Activated CD8-positive, alpha-beta memory T cell treated with anti-CD3 and anti-CD28 coated beads for 36 hours (primary cell): ENCODE measurements at regions not wholly inside any gene's neighbourhood (a gene's known extent, or its start where the extent isn't known, plus 50 kb on each side); places are given as distances from the start of the nearest gene placed in this dataset.

Experiments
- CTCF ChIA-PET: fragments of 350-600 bp; sonication (Branson Sonifier 250); formaldehyde crosslinking; loops from one replicate; lab custom pipeline; 2021; ENCODE audit warnings: antibody characterized with exemption; lab: Charles Lee
- POLR2A ChIA-PET: fragments of 350-600 bp; sonication (Branson Sonifier 250); formaldehyde crosslinking; loops from one replicate; lab custom pipeline; 2021; ENCODE audit warnings: antibody characterized with exemption; lab: Charles Lee

DNA sequence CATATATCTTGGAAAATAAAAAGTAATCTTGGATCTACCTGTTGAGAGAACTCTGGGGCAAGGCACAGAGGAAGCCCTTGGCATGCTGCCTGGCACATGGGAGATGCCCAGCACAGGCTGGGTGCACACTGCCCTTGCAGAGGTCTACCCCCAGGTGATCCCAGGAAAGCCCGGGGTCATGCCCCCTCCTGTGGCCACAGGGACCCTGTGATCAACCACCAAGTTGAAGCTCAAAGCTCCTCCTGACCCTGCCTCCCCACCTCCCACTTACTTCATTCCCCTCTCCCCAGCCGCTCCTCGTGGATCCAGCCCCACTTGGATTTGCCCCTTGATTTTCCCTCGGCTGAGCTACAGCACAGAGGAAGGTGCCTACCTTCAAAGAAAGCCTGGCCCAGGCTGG is 62.7 kb upstream of the LARS2 start:
- ChIA-PET POLR2A (no interaction called here), CTCF (no interaction called here)

- ChIA-PET POLR2A (no interaction called here), CTCF (no interaction called here)
Measured at GRCh38 chr3:45329761-45330305, 58.5 kb upstream of the LARS2 start.

DNA sequence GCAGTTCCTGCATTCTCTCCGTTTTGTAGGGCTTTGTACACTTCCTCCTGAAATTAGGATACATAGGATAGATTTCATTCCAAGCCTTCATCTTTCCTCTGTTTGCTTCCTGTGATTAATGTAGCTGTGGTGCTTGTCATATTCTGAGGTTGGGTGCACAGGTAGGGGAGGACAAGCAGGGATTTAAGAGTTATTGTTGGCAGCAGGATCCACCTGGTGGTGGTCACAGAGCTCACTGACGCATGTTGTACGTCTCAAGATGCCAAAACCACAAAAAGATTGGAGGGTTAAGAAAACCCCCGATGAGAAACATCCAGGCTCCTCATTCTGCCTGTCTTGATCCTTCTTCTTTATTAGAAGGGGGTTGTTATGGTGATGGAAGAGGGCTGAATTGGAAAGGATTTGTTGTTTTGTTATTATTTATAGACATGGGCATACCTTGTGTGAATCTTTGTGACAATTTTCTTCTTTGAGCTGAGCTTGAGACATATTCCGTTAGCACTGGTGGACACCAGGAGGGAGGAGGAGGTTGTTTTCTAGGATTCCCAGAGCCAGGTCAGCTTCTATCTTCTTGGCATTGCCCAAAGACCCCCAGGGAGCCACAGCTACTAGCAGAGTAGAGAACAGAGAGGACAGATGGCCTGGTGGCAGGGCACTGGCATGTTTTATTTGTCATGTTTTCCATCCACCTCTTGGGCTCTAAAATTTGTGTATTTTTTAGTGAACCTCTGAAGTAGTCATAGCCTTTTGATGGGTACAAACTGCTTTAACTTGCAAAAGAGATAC is 57.7 kb upstream of the LARS2 start:
- CTCF ChIA-PET: no interaction called here
- POLR2A ChIA-PET: no interaction called here

DNA sequence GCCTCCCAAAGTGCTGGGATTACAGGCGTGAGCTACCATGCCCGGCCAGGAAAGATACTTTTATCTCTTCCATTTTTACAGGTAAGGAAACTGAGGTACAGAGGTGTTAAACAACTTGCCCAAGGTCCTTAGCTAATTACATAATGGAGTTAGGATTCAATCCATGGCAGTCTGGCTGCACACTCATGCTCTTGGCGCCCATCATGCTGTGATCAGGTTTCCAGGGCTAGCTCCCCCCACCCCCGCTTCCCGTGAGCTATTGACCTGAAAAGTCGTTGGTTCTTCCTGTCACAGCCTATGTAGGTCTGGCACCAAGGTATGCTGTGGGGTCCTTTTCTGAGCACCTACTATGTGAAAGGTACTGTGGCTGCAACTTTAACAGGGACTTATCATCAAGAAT is 55.9 kb upstream of the LARS2 start:
- CTCF ChIA-PET: no interaction called here

GRCh38 chr3:45332901-45333407 is 55.4 kb upstream of the LARS2 start:
- POLR2A ChIA-PET: no interaction called here

More for the DNA sequence above, 55.9 kb upstream of the LARS2 start:
- POLR2A ChIA-PET: no interaction called here

DNA sequence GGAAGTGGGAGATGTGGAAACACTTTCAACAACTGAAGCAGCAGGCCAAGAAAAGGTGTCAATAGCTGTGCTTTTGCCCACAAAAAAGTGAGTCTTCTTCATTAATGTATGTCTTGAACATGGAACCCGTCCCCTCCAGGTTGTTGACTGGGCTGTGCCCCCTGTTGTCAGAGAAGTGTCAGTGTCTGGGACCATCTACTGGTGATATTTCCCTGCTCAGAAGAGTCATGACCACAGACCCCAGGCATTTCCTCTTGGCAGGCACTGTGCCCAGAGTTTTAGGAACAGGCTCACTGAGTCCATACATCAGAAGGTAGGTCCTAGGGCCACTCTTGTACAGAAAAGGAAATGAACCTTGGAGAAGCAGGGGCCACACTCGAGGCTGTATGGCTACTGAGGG is 54.8 kb upstream of the LARS2 start:
- ChIA-PET POLR2A (no interaction called here), CTCF (no interaction called here)

More at GRCh38 chr3:45332901-45333407, 55.4 kb upstream of the LARS2 start:
- CTCF ChIA-PET: no interaction called here

GRCh38 chr3:45337839-45338470 is 50.4 kb upstream of the LARS2 start:
- CTCF ChIA-PET: no interaction called here
- POLR2A ChIA-PET: no interaction called here
